GM10266 (cell line): ENCODE measurements at regions not wholly inside any gene's neighbourhood (a gene's known extent, or its start where the extent isn't known, plus 50 kb on each side); places are given as distances from the start of the nearest gene placed in this dataset.

Experiments used
- DNase-seq: peaks from one replicate; pipeline ENCODE4 v3.0.0; 2012; ENCODE audit errors: extremely low spot score
- TF ChIP-seq, protein P1 (sequence below): IDR thresholded peaks from 2 replicates; pipeline ENCODE4 v1.5.1; 2012; ENCODE audit warnings: mild to moderate bottlenecking, low read depth; ENCODE audit not compliant: control insufficient read depth, insufficient read depth; ENCODE audit errors: missing control alignments

DNA sequence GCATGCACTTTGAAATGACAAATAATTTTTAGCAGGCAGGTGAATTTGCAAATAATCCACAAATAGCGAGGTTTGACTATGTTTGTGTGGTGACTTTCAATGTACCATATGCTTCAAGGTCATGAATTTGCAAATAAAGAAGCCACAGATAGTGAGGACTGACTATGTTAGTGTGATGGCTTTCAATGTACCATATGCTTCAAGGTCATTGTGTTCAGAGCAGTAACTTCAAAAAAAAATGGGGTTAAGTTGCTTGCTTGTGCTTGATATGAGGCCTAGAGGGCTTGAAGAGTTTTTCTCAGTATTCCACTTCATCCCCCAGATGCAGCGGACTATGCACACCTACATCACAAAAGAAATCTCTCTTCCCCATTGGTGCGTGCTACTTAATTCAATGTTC lies 602.9 kb upstream of the LRRTM4 start:
- TF ChIP-seq, protein P1, sequence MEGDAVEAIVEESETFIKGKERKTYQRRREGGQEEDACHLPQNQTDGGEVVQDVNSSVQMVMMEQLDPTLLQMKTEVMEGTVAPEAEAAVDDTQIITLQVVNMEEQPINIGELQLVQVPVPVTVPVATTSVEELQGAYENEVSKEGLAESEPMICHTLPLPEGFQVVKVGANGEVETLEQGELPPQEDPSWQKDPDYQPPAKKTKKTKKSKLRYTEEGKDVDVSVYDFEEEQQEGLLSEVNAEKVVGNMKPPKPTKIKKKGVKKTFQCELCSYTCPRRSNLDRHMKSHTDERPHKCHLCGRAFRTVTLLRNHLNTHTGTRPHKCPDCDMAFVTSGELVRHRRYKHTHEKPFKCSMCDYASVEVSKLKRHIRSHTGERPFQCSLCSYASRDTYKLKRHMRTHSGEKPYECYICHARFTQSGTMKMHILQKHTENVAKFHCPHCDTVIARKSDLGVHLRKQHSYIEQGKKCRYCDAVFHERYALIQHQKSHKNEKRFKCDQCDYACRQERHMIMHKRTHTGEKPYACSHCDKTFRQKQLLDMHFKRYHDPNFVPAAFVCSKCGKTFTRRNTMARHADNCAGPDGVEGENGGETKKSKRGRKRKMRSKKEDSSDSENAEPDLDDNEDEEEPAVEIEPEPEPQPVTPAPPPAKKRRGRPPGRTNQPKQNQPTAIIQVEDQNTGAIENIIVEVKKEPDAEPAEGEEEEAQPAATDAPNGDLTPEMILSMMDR, result no peak
- DNase-seq, result no peak

DNA sequence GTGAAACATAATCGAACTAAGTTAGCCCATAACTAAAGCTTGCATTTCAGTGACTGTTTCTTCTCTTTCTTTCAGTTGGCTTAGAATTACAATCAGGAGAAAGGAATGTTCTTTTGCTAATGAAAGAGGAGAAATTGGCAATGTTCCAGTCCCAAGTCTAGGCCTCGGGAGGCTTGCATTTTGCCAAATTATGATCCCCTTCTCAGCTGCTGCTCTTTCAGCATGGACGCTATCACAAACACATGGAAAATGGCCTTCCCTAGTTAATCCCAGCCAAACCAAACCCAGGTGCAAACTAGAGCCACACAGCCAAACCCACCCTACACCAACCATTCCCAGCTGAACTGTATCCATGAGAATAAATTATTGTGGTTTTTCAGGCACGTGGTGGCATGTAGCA lies 605.2 kb upstream of the LRRTM4 start:
- no peak for DNase-seq
- TF ChIP-seq, protein P1, result no peak

DNA sequence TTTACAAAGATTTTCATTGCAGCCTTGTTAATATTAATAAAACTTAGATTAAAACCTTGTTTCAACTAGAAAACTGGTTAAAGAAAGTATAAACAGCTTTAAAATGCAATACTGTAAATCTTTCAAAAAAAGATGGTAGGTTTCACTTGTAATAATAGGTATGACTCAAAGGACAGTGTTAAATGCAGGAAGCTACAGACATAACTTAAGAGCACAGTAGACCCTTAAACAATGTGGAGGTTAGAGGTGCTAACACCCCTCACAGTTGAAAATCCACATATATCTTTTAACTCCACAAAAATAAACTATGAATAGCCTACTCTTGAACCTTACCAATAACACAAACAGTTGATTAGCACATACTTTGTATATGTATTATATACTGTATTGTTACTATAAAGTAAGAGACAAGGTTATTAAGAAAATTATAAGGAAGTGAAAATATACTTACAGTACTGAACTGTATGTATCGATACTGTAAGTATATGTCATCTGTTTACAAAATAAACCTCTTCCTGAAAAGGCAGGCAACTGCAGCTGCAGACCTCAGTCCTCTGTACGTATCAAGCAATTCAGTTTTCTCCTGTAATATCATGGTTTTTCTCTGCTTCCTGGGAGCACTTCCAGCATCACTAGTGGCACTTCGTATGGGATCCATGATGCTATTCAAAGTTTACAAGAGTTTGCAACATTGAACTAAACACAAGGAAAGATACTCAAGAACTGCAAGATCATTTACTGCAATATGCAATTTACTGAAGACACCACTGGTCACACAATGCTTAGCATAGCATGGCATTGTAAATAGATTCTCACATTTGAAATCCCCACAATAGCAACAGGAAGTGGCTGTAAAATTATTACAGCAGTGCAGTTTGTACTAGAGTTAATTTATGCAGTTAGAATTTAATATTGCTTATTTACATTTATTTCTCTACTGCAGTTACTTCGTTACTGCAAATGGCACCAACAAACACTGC lies 610.5 kb upstream of the LRRTM4 start:
- DNase-seq, result no peak

GRCh38 chr2:78145395-78145996 lies 623.3 kb upstream of the LRRTM4 start:
- TF ChIP-seq, protein P1, result no peak
- no peak for DNase-seq

More for the DNA sequence above, 610.5 kb upstream of the LRRTM4 start:
- TF ChIP-seq, protein P1, result no peak

GRCh38 chr2:78145997-78146722 lies 624.0 kb upstream of the LRRTM4 start:
- TF ChIP-seq, protein P1, result no peak
- no peak for DNase-seq

- TF ChIP-seq, protein P1, result no peak
- no peak for DNase-seq
These were observed 625.3 kb upstream of the LRRTM4 start for GRCh38 chr2:78147466-78147865.
